ENCODE measurements at regions not wholly inside any gene's neighbourhood (a gene's known extent, or its start where the extent isn't known, plus 50 kb on each side); places are given as distances from the start of the nearest gene placed in this dataset.

GRCh38 chr1:193763266-193763665 lies 576.9 kb upstream of the B3GALT2 start:
- no peak for TF ChIP-seq CTCF (IDR thresholded peaks at IDR 0.05; ENCODE audit: poor library complexity, severe bottlenecking)
- no peaks in the 10 kb centered on the region for H3K27me3 ChIP-seq (ENCODE audit: insufficient read depth, poor library complexity, severe bottlenecking)
- ATAC-seq (ENCODE audit: low read depth) (0 out of 3 replicates have a peak, but pooled peaks have one; percentile 33), DNase-seq (ENCODE audit: low spot score) (no peak)
- no peaks in the 10 kb centered on the region for H3K9me3 ChIP-seq (ENCODE audit: severe bottlenecking)
- H3K4me3 ChIP-seq (ENCODE audit: severe bottlenecking) = no peak overlapping the region
- H3K27ac ChIP-seq (ENCODE audit: poor library complexity, severe bottlenecking) = no peak overlapping the region
- H3K36me3 ChIP-seq (ENCODE audit: low read depth) = no peaks in the 10 kb centered on the region
- no peaks in the 10 kb centered on the region for H3K4me1 ChIP-seq (ENCODE audit: insufficient read depth, poor library complexity, severe bottlenecking)

GRCh38 chr1:193762236-193762635 lies 575.8 kb upstream of the B3GALT2 start:
- ATAC-seq (ENCODE audit: low read depth) = no peak
- no peak for TF ChIP-seq CTCF (IDR thresholded peaks at IDR 0.05; ENCODE audit: poor library complexity, severe bottlenecking)
- Histone ChIP-seq H3K36me3 (ENCODE audit: low read depth) (no peaks in the 10 kb centered on the region), H3K4me3 (ENCODE audit: severe bottlenecking) (no peak overlapping the region), H3K9me3 (ENCODE audit: severe bottlenecking) (no peaks in the 10 kb centered on the region), H3K27me3 (ENCODE audit: insufficient read depth, poor library complexity, severe bottlenecking) (no peaks in the 10 kb centered on the region), H3K27ac (ENCODE audit: poor library complexity, severe bottlenecking) (no peak overlapping the region), H3K4me1 (ENCODE audit: insufficient read depth, poor library complexity, severe bottlenecking) (no peaks in the 10 kb centered on the region)
- no peak for DNase-seq (ENCODE audit: low spot score)

GRCh38 chr1:193755441-193755840 lies 569.0 kb upstream of the B3GALT2 start:
- TF ChIP-seq CTCF (IDR thresholded peaks at IDR 0.05; ENCODE audit: poor library complexity, severe bottlenecking) = peak; percentile 24
- Histone ChIP-seq H3K9me3 (ENCODE audit: severe bottlenecking) (no peaks in the 10 kb centered on the region), H3K4me3 (ENCODE audit: severe bottlenecking) (no peak overlapping the region), H3K27me3 (ENCODE audit: insufficient read depth, poor library complexity, severe bottlenecking) (no peaks in the 10 kb centered on the region), H3K27ac (ENCODE audit: poor library complexity, severe bottlenecking) (no peak overlapping the region), H3K4me1 (ENCODE audit: insufficient read depth, poor library complexity, severe bottlenecking) (no peaks in the 10 kb centered on the region), H3K36me3 (ENCODE audit: low read depth) (no peaks in the 10 kb centered on the region)
- DNase-seq (ENCODE audit: low spot score) = no peak
- ATAC-seq (ENCODE audit: low read depth) = no peak

- DNase-seq (ENCODE audit: low spot score) = no peak
- Histone ChIP-seq H3K27me3 (ENCODE audit: insufficient read depth, poor library complexity, severe bottlenecking) (no peaks in the 10 kb centered on the region), H3K27ac (ENCODE audit: poor library complexity, severe bottlenecking) (no peak overlapping the region), H3K9me3 (ENCODE audit: severe bottlenecking) (no peaks in the 10 kb centered on the region), H3K4me1 (ENCODE audit: insufficient read depth, poor library complexity, severe bottlenecking) (no peaks in the 10 kb centered on the region), H3K36me3 (ENCODE audit: low read depth) (no peaks in the 10 kb centered on the region), H3K4me3 (ENCODE audit: severe bottlenecking) (no peak overlapping the region)
- TF ChIP-seq CTCF (IDR thresholded peaks at IDR 0.05; ENCODE audit: poor library complexity, severe bottlenecking) = peak; percentile 52
- ATAC-seq (ENCODE audit: low read depth) = peak; percentile 51; the same call in 1 of the 3 replicates
Observed at GRCh38 chr1:193754732-193755427, 568.5 kb upstream of the B3GALT2 start.

- H3K9me3 ChIP-seq (ENCODE audit: severe bottlenecking) = no peaks in the 10 kb centered on the region
- H3K4me1 ChIP-seq (ENCODE audit: insufficient read depth, poor library complexity, severe bottlenecking) = no peaks in the 10 kb centered on the region
- no peak overlapping the region for H3K27ac ChIP-seq (ENCODE audit: poor library complexity, severe bottlenecking)
- DNase-seq (ENCODE audit: low spot score) (no peak), ATAC-seq (ENCODE audit: low read depth) (no peak)
- no peak overlapping the region for H3K4me3 ChIP-seq (ENCODE audit: severe bottlenecking)
- no peaks in the 10 kb centered on the region for H3K27me3 ChIP-seq (ENCODE audit: insufficient read depth, poor library complexity, severe bottlenecking)
- TF ChIP-seq CTCF (IDR thresholded peaks at IDR 0.05; ENCODE audit: poor library complexity, severe bottlenecking) = no peak
- H3K36me3 ChIP-seq (ENCODE audit: low read depth) = no peaks in the 10 kb centered on the region
Observed at GRCh38 chr1:193754151-193754550, 567.7 kb upstream of the B3GALT2 start.

Data from RWPE2 (cell line).